DOHH2 (cell line): ENCODE measurements at regions not wholly inside any gene's neighbourhood (a gene's known extent, or its start where the extent isn't known, plus 50 kb on each side); places are given as distances from the start of the nearest gene placed in this dataset.

Experiments
- CTCF ChIP-seq: fragments of 200-600 bp; sonication (generic); IDR thresholded peaks from one replicate; pipeline ENCODE4 v1.5.1; 2014; ENCODE audit warnings: antibody characterized with exemption, mild to moderate bottlenecking, low read depth, low read length; ENCODE audit not compliant: poor library complexity, severe bottlenecking
- EZH2phosphoT487 ChIP-seq: fragments of 200-600 bp; sonication (generic); IDR thresholded peaks from 2 replicates; pipeline ENCODE4 v1.6.1; 2017; ENCODE audit warnings: borderline replicate concordance, mild to moderate bottlenecking, antibody characterized with exemption, low read length, moderate library complexity, mixed read lengths

- TF ChIP-seq CTCF, result no peak
- TF ChIP-seq EZH2phosphoT487, result no peak
These were observed 1191.0 kb upstream of the NCAM2 start for GRCh38 chr21:19807201-19807600.
